WERI-Rb-1 (cell line): ENCODE measurements at regions not wholly inside any gene's neighbourhood (a gene's known extent, or its start where the extent isn't known, plus 50 kb on each side); places are given as distances from the start of the nearest gene placed in this dataset.

Source experiments
- DNase-seq: peaks from one replicate; pipeline ENCODE4 v3.0.0-alpha.2; 2020
- H3K27ac ChIP-seq: fragments of 250-450 bp; sonication (Bioruptor Pico); 2 replicates; pipeline ENCODE4 v1.5.1; 2020; ENCODE audit warnings: mild to moderate bottlenecking, moderate library complexity
- H3K27me3 ChIP-seq: fragments of 250-450 bp; sonication (Bioruptor Pico); 2 replicates; pipeline ENCODE4 v1.5.1; 2021; ENCODE audit warnings: mild to moderate bottlenecking, low read depth, moderate library complexity; ENCODE audit not compliant: insufficient read depth, severe bottlenecking
- H3K36me3 ChIP-seq: fragments of 250-450 bp; sonication (Bioruptor Pico); 2 replicates; pipeline ENCODE4 v1.5.1; 2020; ENCODE audit warnings: mild to moderate bottlenecking, moderate library complexity
- H3K4me3 ChIP-seq: 2 replicates; pipeline ENCODE4 v1.5.1; 2011; ENCODE audit warnings: low read depth, mild to moderate bottlenecking, control low read depth, low read length
- H3K9me3 ChIP-seq: fragments of 250-450 bp; sonication (Bioruptor Pico); 2 replicates; pipeline ENCODE4 v1.5.1; 2021; ENCODE audit warnings: mild to moderate bottlenecking, moderate library complexity; ENCODE audit not compliant: severe bottlenecking
- TF ChIP-seq, protein P1 (sequence below): IDR thresholded peaks from 2 replicates; pipeline ENCODE4 v1.5.1; 2011; ENCODE audit warnings: low read depth, mild to moderate bottlenecking, control low read depth, inconsistent platforms, low read length

DNA sequence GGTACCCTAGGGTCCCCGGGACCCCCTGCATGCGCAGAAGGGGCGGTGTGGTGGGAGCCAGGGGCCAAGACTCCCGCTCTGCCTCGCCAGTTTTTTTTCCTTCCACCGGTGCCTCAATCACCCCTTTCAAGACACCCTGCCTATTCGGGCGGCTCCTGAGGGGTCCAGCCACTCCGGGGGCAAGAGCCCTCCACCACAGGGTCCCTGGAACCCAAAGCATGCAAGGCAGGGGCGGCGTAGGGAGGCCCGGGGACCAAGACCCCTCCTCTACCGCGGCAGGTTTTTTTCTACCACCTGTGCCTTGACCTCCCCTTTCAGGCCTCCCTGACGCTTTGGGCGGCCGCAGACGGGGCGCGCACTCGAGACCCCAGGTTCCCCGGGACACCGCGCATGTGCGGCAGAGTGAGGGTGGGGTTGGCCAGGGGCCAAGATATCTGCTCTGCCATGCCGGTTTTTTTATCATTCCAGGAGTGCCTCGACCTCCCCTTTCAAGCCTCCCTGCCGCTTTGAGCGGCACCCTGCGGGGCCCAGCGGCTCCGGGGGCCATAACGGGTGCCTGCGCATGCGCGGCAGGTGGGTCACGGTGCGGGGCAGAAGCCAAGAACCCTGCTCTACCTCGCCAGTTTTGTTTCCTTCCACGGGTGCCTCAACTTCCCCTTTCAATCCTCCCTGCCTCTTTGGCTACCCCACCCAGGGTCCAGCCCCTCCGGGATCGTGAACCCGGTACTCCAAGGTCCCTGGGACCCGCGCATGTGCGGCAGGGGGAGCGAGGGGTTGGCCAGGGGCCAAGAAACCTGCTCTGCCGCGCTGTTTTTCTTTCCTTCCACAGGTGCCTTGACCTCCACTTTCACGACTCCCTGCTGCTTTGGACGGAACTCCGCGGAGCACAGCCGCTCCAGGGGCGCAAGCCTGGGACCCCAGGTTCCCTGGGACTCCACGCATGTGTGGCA is 328.1 kb downstream of the ALG10 start:
- no peak for DNase-seq
- no peaks in the 10 kb centered on the region for H3K9me3 ChIP-seq
- H3K4me3 ChIP-seq: no peak overlapping the region
- TF ChIP-seq, protein P1, sequence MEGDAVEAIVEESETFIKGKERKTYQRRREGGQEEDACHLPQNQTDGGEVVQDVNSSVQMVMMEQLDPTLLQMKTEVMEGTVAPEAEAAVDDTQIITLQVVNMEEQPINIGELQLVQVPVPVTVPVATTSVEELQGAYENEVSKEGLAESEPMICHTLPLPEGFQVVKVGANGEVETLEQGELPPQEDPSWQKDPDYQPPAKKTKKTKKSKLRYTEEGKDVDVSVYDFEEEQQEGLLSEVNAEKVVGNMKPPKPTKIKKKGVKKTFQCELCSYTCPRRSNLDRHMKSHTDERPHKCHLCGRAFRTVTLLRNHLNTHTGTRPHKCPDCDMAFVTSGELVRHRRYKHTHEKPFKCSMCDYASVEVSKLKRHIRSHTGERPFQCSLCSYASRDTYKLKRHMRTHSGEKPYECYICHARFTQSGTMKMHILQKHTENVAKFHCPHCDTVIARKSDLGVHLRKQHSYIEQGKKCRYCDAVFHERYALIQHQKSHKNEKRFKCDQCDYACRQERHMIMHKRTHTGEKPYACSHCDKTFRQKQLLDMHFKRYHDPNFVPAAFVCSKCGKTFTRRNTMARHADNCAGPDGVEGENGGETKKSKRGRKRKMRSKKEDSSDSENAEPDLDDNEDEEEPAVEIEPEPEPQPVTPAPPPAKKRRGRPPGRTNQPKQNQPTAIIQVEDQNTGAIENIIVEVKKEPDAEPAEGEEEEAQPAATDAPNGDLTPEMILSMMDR: no peak
- peaks cover 80% of the 10 kb centered on the region for H3K27me3 ChIP-seq
- H3K27ac ChIP-seq: no peak overlapping the region
- no peaks in the 10 kb centered on the region for H3K36me3 ChIP-seq

DNA sequence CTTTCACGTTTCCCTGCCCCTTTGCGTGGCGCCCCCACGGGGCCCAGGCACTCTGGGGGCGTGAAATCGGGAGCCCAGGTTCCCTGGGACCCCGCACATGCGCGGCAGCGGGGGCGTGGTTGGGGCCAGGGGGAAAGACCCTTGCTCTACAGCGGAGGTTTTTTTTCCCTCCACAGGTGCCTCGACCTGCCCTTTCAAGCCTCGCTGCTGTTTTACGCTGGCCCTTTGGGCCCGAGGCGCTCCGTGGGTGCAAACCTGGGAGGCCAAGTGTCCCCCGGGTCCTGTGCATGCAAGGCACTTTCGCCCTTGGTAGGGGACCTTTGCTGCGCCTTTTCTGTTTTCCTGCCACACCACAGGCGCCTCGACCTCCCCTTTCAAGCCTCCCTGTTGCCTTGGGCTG is 329.8 kb downstream of the ALG10 start:
- no peak overlapping the region for H3K27ac ChIP-seq
- TF ChIP-seq, protein P1: no peak
- H3K9me3 ChIP-seq: no peaks in the 10 kb centered on the region
- H3K27me3 ChIP-seq: peaks cover 80% of the 10 kb centered on the region
- no peak overlapping the region for H3K4me3 ChIP-seq
- no peaks in the 10 kb centered on the region for H3K36me3 ChIP-seq
- DNase-seq: no peak

DNA sequence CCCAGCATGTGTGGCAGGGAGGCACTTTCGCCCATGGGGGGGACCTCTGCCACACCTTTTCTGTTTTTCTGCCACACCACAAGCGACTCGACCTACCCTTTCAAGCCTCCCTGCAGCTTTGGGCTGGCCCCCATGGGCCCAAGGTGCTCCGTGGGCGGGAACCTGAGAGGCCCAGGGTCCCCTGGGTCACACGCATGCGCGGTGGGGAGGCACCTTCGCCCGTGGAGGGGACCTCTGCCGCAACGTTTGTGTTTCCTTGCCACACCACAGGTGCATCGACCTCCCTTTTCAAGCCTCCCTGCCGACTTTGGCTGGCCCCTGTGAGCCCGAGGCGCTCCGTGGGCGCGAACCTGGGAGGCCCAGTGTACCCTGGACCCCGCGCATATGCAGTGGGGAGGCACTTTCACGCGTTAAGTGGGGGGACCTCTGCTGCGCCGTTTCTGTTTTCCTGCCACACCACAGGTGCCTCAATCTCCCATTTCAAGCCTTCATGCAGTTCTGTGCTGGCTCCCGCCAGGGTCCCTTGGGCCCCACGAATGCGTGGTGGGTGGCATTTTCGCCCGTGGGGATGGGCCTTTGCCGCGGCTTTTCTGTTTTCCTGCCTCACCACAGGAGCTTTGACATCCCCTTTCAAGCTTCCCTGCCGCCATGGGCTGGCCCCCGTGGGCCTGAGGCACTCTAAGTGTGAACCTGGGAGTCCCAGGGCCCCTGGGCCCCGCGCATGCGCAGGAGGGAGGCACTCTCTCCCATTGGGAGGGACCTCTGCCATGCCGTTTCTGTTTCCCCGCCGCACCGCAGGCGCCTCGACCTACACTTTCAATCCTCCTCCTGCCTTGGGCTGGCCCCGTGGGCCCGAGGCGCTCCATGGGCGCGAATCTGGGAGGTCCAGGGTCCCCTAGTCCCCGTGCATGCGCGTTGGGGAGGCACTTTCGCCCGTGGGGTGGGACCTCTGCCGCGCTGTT is 332.2 kb downstream of the ALG10 start:
- no peaks in the 10 kb centered on the region for H3K9me3 ChIP-seq
- H3K4me3 ChIP-seq: no peak overlapping the region
- H3K27me3 ChIP-seq: peaks cover 94% of the 10 kb centered on the region
- H3K36me3 ChIP-seq: no peaks in the 10 kb centered on the region
- no peak overlapping the region for H3K27ac ChIP-seq
- no peak for DNase-seq
- TF ChIP-seq, protein P1: no peak

DNA sequence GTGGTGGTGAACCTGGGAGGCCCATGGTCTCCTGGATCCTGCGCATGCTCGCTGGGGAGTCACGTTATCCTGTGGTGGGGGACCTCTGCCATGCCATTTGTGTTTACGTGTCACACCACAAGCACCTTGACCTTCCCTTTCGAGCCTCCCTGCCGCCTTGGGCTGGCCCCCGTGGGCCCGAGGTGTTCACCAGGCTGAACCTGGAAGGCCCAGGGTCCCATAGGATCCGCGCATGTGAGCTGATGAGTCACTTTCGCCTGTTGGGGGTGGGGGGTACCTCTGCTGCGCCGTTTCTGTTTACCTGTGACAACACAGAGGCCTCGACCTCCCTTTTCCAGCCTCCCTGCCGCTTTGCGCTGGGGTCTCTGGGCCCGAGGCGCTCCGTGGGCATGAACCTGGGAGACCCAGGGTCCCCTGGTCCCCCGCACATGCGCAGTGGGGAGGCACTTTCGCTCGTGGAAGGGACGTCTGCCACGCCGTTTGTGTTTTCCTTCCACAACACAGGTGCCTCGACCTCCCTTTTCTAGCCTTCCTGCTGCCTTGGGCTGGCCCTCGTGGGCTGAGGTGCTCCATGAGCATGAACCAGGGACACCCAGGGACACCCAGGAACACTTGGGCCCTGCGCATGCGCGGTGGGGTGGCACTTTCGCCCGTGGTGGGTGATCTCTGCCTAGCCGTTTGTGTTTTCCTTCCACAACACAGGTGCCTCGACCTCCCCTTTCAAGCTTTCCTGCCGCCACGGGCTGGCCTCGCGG is 334.1 kb downstream of the ALG10 start:
- no peak for DNase-seq
- Histone ChIP-seq H3K4me3 (no peak overlapping the region), H3K27ac (no peak overlapping the region), H3K27me3 (peaks cover 95% of the 10 kb centered on the region), H3K9me3 (no peaks in the 10 kb centered on the region), H3K36me3 (no peaks in the 10 kb centered on the region)
- TF ChIP-seq, protein P1: no peak

DNA sequence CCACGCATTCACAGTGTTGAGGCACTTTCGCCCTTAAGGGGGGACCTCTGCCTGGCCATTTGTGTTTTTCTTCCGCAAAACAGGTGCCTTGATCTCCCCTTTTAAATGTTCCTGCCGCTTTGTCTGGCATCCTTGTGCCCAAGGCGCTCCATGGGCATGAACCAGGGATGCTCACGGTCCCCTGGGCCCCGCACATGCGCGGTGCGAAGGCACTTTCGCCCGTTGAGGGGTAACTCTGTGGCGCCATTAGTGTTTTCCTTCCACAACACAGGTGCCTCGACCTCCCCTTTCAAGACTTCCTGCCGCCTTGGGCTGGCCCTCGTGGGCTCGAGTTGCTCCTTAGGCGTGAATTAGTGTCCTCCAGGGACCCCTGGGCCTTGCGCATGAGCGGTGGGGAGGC is 335.5 kb downstream of the ALG10 start:
- peaks cover 97% of the 10 kb centered on the region for H3K27me3 ChIP-seq
- no peaks in the 10 kb centered on the region for H3K9me3 ChIP-seq
- no peak for DNase-seq
- H3K36me3 ChIP-seq: no peaks in the 10 kb centered on the region
- TF ChIP-seq, protein P1: no peak
- H3K27ac ChIP-seq: no peak overlapping the region
- H3K4me3 ChIP-seq: no peak overlapping the region
